ENCODE measurements at regions not wholly inside any gene's neighbourhood (a gene's known extent, or its start where the extent isn't known, plus 50 kb on each side); places are given as distances from the start of the nearest gene placed in this dataset.

- intact Hi-C loops (cut with DNase I), result no loop called here
- DNase-seq, result no peak
Observed at GRCh38 chr4:14115106-14115505, 487.6 kb upstream of the BOD1L1 start.

- intact Hi-C loops (cut with DNase I), result no loop called here
- no peak for DNase-seq
Observed at GRCh38 chr4:14117575-14118238, 490.2 kb upstream of the BOD1L1 start.

GRCh38 chr4:14124816-14125215 lies 497.3 kb upstream of the BOD1L1 start:
- no peak for DNase-seq
- intact Hi-C loops (cut with DNase I), result no loop called here

GRCh38 chr4:14125375-14126129 lies 498.0 kb upstream of the BOD1L1 start:
- DNase-seq, result no peak
- intact Hi-C loops (cut with DNase I), result no loop called here

GRCh38 chr4:14130551-14130950 lies 503.0 kb upstream of the BOD1L1 start:
- no peak for DNase-seq
- intact Hi-C loops (cut with DNase I), result no loop called here

GRCh38 chr4:14131335-14131734 lies 503.8 kb upstream of the BOD1L1 start:
- intact Hi-C loops (cut with DNase I), result no loop called here

GRCh38 chr4:14132301-14132700 lies 504.8 kb upstream of the BOD1L1 start:
- DNase-seq, result no peak
- intact Hi-C loops (cut with DNase I), result no loop called here

More at GRCh38 chr4:14131335-14131734, 503.8 kb upstream of the BOD1L1 start:
- no peak for DNase-seq

- DNase-seq, result no peak
- intact Hi-C loops (cut with DNase I), result no loop called here
Observed at GRCh38 chr4:14138106-14138505, 510.6 kb upstream of the BOD1L1 start.

GRCh38 chr4:14143892-14144291 lies 516.4 kb upstream of the BOD1L1 start:
- intact Hi-C loops (cut with DNase I), result no loop called here
- DNase-seq, result no peak

- intact Hi-C loops (cut with DNase I), result no loop called here
- DNase-seq, result peak in 18 of 42 donors; percentile 8 to 56 (median 24)
Observed at GRCh38 chr4:14149176-14150053, 521.9 kb upstream of the BOD1L1 start.

- intact Hi-C loops (cut with DNase I), result no loop called here
- no peak for DNase-seq
Observed at GRCh38 chr4:14151101-14151500, 523.6 kb upstream of the BOD1L1 start.

GRCh38 chr4:14152834-14153519 lies 525.5 kb upstream of the BOD1L1 start:
- DNase-seq, result no peak
- intact Hi-C loops (cut with DNase I), result no loop called here

GRCh38 chr4:14155803-14156202 lies 528.3 kb upstream of the BOD1L1 start:
- DNase-seq, result no peak
- intact Hi-C loops (cut with DNase I), result no loop called here

- no peak for DNase-seq
Observed at GRCh38 chr4:14157262-14157661, 529.7 kb upstream of the BOD1L1 start.

GRCh38 chr4:14165222-14165920 lies 537.8 kb upstream of the BOD1L1 start:
- intact Hi-C loops (cut with DNase I), result no loop called here
- DNase-seq, result peak in 2 of 42 donors; percentile 7 to 38

More at GRCh38 chr4:14157262-14157661, 529.7 kb upstream of the BOD1L1 start:
- intact Hi-C loops (cut with DNase I), result no loop called here

- intact Hi-C loops (cut with DNase I), result no loop called here
Observed at GRCh38 chr4:14167876-14168510, 540.5 kb upstream of the BOD1L1 start.

GRCh38 chr4:14168919-14169318 lies 541.4 kb upstream of the BOD1L1 start:
- DNase-seq, result peak in 11 of 42 donors; percentile 4 to 49 (median 11)
- intact Hi-C loops (cut with DNase I), result no loop called here

More at GRCh38 chr4:14167876-14168510, 540.5 kb upstream of the BOD1L1 start:
- no peak for DNase-seq

- intact Hi-C loops (cut with DNase I), result no loop called here
- no peak for DNase-seq
Observed at GRCh38 chr4:14169460-14169859, 541.9 kb upstream of the BOD1L1 start.
